Caki2 (cell line): ENCODE measurements at regions not wholly inside any gene's neighbourhood (a gene's known extent, or its start where the extent isn't known, plus 50 kb on each side); places are given as distances from the start of the nearest gene placed in this dataset.
A peak's percentile ranks its signal among the peaks of the same experiment; 100 is the strongest.
"Not testable (repeated sequence)": the region's sequence is repeated elsewhere in the genome, so short reads cannot be mapped to it uniquely, and the experiment has no call there.

ENCODE experiments used
- DNase-seq: peaks from one replicate; pipeline ENCODE4 v3.0.0-alpha.2; 2015; ENCODE audit warnings: low read depth
- in situ Hi-C: cut with HindIII; loops from 2 replicates; pipeline ENCODE4 v1.10.0; 2016; ENCODE audit warnings: low sequenced_read_pairs, low pct_unique_long_range_greater_than_20kb, mixed read lengths

- DNase-seq: no peak
- in situ Hi-C loops: no loop called here
Measured at GRCh38 chr10:125523347-125523746, 159.6 kb downstream of the TEX36 start.

- peak; percentile 11 for DNase-seq
- in situ Hi-C loops: no loop called here
Measured at GRCh38 chr10:125521721-125522680, 161.0 kb downstream of the TEX36 start.

DNA sequence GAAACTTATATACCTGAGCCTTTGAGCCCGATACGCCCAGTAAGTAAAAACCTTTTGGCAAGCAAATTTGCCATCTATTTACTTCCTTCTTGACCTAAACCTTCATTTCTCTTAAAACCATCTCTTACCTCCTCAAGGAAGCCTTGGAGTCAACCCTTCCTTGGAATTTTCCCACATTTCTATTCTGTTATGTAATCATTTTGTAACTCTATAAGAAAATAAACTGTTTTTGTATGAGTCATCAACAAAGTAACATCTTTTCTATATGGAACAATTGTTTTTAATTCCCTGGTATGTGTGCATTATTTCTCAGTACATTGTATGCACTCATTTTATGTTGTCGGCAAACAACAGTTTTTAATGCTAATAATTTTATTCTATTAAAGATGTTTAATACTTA lies 162.0 kb downstream of the TEX36 start:
- no peak for DNase-seq
- in situ Hi-C loops: no loop called here

DNA sequence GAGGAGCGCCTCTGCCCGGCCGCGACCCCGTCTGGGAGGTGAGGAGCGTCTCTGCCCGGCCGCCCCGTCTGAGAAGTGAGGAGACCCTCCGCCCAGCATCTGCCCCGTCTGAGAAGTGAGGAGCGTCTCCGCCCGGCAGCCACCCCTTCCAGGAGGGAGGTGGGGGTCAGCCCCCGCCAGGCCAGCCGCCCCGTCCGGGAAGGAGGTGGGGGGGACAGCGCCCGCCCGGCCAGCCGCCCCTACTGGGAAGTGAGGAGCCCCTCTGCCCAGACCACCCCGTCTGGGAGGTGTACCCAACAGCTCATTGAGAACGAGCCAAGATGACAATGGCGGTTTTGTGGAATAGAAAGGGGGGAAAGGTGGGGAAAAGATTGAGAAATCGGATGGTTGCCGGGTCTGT lies 164.6 kb downstream of the TEX36 start:
- in situ Hi-C loops, DNase-seq: not testable (repeated sequence)

- in situ Hi-C loops: no loop called here
- DNase-seq: no peak
Measured at GRCh38 chr10:125515571-125515970, 167.4 kb downstream of the TEX36 start.

DNA sequence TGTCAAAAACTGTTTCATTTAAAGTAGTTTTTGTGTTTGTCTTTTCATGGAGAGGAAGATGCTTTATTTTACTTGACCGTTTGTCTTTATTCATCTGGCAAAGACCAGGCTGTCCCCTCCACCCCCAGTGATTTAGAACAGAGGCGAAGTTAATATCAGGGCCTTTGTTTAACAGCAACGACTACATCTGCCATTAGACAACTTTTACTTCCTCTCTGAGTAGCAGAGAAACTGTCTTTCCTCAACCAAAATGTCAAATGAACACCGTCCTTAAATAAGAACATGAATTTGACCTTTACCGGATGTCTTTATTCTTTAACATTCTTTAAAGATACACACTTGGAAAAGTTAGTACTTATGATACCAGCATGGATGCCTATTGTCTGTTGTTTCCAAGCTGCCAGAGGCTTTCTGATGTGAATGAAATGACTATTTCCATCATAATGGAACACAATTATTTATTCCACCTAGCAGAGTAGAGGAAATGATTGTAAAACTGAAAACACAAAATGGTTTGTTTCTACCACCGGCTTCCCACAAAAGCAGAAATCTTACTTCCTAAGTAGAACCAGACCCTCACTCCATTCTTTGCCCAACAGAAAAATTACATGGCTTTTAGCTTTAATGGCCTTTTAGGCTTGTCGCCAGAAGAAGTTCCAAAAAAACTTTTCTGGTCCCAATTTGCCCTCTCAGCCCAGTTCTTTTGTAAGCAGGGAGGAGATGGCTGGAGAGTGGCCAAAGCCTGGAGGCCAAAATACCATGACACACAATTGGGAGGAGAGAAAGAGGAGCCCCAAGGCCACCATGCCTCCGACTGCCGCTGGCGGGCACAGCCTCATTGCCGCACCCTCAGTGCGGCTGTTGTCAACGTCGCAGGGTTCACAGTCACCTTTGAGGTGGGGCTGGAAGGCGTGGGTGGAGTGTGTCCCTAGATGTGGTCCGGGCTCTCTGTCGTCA lies 168.5 kb downstream of the TEX36 start:
- in situ Hi-C loops: no loop called here
- no peak for DNase-seq

DNA sequence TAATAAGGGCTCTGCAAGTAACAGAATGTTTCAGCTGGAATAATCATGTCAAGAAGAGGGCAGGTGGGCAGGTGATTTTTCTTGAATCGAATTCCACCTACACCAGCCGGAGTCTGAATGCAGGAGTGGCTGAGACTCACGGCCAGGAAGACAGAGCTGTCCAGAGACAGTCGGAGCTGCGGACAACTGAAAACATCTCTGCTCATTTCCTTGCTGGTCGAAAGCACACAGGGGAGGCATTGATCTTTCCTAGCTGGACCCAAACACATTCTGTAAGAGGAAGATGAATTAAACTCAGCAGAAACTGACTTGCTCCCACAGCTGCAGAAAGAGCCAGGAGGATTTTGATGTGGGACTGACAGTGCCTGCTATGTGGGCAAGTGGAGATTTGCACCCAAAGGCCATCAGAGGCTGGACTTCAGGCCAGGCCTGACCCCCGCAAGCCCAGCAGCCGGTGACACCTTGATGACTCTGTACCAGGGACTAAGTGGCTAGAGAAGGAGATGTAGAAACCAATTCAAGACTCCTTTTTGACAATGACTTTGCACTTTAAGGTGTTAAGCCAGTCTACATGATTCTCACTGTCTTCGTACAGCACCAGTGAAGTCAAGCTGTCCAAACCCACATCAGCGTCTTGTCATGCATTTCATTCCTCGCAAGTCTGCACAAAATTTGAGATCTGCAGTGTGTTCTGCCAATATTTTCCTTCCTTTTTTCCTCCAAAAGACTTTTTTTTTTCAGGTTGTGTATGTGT lies 169.4 kb downstream of the TEX36 start:
- in situ Hi-C loops: no loop called here
- no peak for DNase-seq

DNA sequence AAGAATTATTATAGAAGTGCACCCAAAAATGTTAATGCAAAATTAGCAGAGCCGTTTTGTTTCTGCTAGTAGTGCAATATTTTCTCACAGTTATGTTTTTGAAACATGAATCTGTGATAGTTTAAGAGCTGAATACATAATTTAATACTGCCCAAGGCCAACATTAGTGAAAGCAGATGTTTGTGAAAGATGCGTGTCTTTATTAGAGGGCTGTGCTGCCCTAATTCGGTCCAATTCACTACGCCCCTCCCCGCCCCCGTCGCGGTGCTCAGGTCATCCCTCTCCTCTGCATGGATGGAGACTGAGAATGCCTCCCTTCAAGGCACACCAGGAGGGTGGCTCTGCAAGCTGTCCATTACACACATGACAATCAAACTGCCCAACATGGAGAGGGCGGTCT lies 172.0 kb downstream of the TEX36 start:
- in situ Hi-C loops: no loop called here
- DNase-seq: no peak

DNA sequence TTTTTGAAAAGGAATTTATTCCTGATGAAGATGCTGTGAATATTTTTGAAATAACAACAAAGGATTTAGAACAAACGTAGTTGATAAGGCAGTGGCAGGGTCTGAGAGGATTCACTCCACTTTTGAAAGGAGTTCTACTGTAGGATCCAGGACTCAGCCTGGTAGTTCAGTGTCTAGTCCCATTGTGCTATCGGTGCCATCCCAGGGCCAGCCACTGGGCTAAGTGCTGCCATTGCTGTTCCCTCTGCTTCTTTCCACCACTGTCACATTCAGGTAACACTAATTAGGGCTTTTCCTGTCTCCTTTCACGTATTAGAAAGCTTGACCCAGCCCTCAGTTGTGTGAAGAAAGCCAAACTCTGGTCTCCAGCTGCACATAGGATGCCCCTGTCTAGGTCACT lies 177.3 kb downstream of the TEX36 start:
- in situ Hi-C loops: no loop called here
- no peak for DNase-seq

GRCh38 chr10:125502276-125502675 lies 180.7 kb downstream of the TEX36 start:
- DNase-seq: no peak

GRCh38 chr10:125495386-125495785 lies 187.6 kb downstream of the TEX36 start:
- DNase-seq: no peak
- in situ Hi-C loops: no loop called here

More at GRCh38 chr10:125502276-125502675, 180.7 kb downstream of the TEX36 start:
- in situ Hi-C loops: no loop called here

DNA sequence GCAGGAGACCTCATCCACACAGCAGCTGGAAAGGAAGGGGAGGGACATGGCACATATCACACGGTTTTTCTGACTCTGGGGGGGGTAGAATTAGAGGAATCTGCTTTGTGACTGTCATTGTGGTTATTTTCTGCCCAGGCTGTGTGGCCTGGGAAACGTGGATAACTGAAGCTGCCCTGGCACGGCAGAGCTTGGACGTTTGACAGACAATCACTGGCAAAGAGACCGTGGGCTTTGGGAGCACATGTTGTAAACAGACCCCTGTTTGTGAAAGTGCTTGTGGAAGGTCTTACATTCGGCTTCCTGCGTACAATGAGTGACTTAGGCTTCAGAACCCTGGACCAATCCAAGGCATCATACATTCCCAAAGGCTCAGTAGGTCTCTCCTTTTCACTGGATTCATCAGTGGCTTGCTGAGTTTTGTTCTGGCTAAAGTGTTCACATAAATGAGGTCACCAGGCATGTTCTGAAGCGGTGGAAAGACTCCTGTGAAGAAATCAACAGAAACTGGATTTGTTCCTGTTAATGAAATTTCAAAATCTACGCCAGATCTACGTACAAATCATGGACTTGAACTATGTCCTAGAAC lies 188.2 kb downstream of the TEX36 start:
- DNase-seq: no peak
- in situ Hi-C loops: no loop called here

GRCh38 chr10:125491381-125491780 lies 191.6 kb downstream of the TEX36 start:
- in situ Hi-C loops: no loop called here
- DNase-seq: no peak

DNA sequence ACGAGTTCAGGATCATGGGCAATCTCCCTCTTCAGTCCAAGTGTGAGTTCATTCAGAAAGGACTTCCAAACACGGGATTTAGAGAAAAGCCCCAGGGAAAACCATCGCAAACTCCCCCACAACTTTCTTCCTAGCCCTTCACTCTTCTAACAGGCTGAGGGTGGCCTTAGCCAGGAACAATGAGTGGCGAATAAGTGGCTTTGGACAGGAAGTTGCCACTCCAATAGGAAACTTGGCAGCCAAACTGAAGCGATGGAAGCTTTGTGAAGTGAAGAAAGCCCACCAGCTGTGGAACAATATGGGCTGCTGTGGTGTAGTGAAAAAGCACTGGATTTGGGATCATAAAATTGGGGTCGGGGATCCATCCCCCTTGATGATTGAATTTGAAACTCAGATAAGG lies 193.2 kb downstream of the TEX36 start:
- in situ Hi-C loops: no loop called here

DNA sequence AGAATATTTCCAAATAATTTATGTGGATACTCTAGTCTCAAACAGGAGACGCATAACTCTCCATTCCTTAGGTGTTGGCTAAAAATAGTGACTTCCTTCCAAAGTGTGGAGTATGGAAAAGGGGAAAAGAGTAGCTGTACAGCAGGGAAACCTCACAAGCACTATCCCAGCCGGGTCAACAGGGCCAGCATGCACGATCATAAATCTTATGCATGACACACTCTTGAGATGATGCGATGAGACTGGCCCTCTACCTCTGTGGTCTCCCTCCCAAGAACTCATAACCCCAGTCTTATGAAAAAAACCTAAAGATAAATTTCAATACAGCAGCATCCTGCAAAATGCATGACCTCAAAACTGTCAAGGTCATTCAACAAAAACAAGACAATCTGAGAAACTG lies 197.3 kb downstream of the TEX36 start:
- no peak for DNase-seq
- in situ Hi-C loops: no loop called here

More for the DNA sequence above, 193.2 kb downstream of the TEX36 start:
- DNase-seq: no peak

- no peak for DNase-seq
- in situ Hi-C loops: no loop called here
Measured at GRCh38 chr10:125484035-125484732, 198.8 kb downstream of the TEX36 start.

DNA sequence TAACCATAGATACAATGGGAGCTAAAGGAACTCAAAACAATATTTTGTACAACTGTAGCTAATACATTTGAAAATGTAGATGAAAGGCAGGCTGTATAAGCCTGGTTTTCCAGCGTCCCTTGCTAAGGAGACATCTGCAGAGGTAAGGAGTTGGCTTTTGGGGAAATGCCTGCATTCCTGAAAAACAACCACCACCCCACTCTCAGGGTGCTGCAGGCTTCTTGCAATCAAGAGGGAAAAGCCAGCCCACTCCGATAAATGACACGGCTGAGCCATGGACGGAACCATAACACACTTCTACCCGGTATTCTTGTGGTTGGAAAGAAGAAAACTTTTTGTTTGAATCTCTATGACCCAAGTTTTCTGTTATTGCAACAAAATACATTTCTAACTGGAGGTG lies 200.3 kb downstream of the TEX36 start:
- in situ Hi-C loops: no loop called here
- no peak for DNase-seq
